Umbilical cord (tissue), 1 donor: ENCODE measurements at regions not wholly inside any gene's neighbourhood (a gene's known extent, or its start where the extent isn't known, plus 50 kb on each side); places are given as distances from the start of the nearest gene placed in this dataset.
A peak's percentile ranks its signal among the peaks of the same experiment; 100 is the strongest.

Experiments used
- DNase-seq: peaks from one replicate; pipeline ENCODE4 v3.0.0-alpha.2; 2015; ENCODE audit warnings: low spot score

GRCh38 chr14:83777516-83777915 lies 1752.4 kb upstream of the FLRT2 start:
- DNase-seq = no peak

- peak; percentile 81 for DNase-seq
Observed at GRCh38 chr14:83779266-83779665, 1750.7 kb upstream of the FLRT2 start.

GRCh38 chr14:83780321-83780720 lies 1749.6 kb upstream of the FLRT2 start:
- DNase-seq = no peak

GRCh38 chr14:83798421-83798820 lies 1731.5 kb upstream of the FLRT2 start:
- no peak for DNase-seq

- DNase-seq = no peak
Observed at GRCh38 chr14:83799233-83799632, 1730.7 kb upstream of the FLRT2 start.

GRCh38 chr14:83814896-83815295 lies 1715.0 kb upstream of the FLRT2 start:
- no peak for DNase-seq

GRCh38 chr14:83816761-83817160 lies 1713.2 kb upstream of the FLRT2 start:
- DNase-seq = peak; percentile 30

GRCh38 chr14:83825843-83826242 lies 1704.1 kb upstream of the FLRT2 start:
- peak; percentile 86 for DNase-seq

- peak; percentile 48 for DNase-seq
Observed at GRCh38 chr14:83826838-83827237, 1703.1 kb upstream of the FLRT2 start.

GRCh38 chr14:83827383-83827782 lies 1702.6 kb upstream of the FLRT2 start:
- no peak for DNase-seq

GRCh38 chr14:83828406-83828805 lies 1701.5 kb upstream of the FLRT2 start:
- DNase-seq = no peak

GRCh38 chr14:83830316-83830715 lies 1699.6 kb upstream of the FLRT2 start:
- DNase-seq = no peak

GRCh38 chr14:83838226-83838625 lies 1691.7 kb upstream of the FLRT2 start:
- no peak for DNase-seq

GRCh38 chr14:83842547-83842946 lies 1687.4 kb upstream of the FLRT2 start:
- DNase-seq = no peak

- no peak for DNase-seq
Observed at GRCh38 chr14:83847102-83847501, 1682.8 kb upstream of the FLRT2 start.

GRCh38 chr14:83850092-83850491 lies 1679.9 kb upstream of the FLRT2 start:
- DNase-seq = no peak

- DNase-seq = no peak
Observed at GRCh38 chr14:83856334-83856733, 1673.6 kb upstream of the FLRT2 start.

GRCh38 chr14:83860631-83861155 lies 1669.3 kb upstream of the FLRT2 start:
- DNase-seq = no peak

GRCh38 chr14:83863042-83863774 lies 1666.7 kb upstream of the FLRT2 start:
- DNase-seq = no peak

- no peak for DNase-seq
Observed at GRCh38 chr14:83864106-83864505, 1665.8 kb upstream of the FLRT2 start.

GRCh38 chr14:83867566-83868225 lies 1662.2 kb upstream of the FLRT2 start:
- DNase-seq = peak; percentile 25

GRCh38 chr14:83870546-83871270 lies 1659.2 kb upstream of the FLRT2 start:
- peak; percentile 84 for DNase-seq
